ENCODE measurements at regions not wholly inside any gene's neighbourhood (a gene's known extent, or its start where the extent isn't known, plus 50 kb on each side); places are given as distances from the start of the nearest gene placed in this dataset.
"Not testable (repeated sequence)": the region's sequence is repeated elsewhere in the genome, so short reads cannot be mapped to it uniquely, and the experiment has no call there.

GRCh38 chr6:78746457-78746856, 120.9 kb upstream of the IRAK1BP1 start:
- no peak for TF ChIP-seq CTCF (IDR thresholded peaks at IDR 0.05; ENCODE audit: borderline replicate concordance, extremely low read depth, low read length, poor library complexity, severe bottlenecking)
- TF ChIP-seq EZH2 (IDR thresholded peaks at IDR 0.05; ENCODE audit: borderline replicate concordance, low read depth, low read length, severe bottlenecking) = no peak
- Histone ChIP-seq H3K9me3 (ENCODE audit: insufficient read depth, low read length, severe bottlenecking) (peaks cover 42% of the 10 kb centered on the region), H3K27ac (ENCODE audit: low read length) (no peak overlapping the region), H3K4me2 (ENCODE audit: insufficient read depth, low read length) (no peak overlapping the region), H4K20me1 (ENCODE audit: insufficient read depth, low read length) (no peaks in the 10 kb centered on the region), H3K36me3 (ENCODE audit: insufficient read depth, low read length) (no peaks in the 10 kb centered on the region), H3K4me1 (ENCODE audit: insufficient read depth, low read length) (peaks cover 5% of the 10 kb centered on the region; the same call in 1 of the 2 replicates), H3K4me3 (ENCODE audit: low read depth in 1 of 2, low read length in 2 of 2) (no peak overlapping the region), H3K9ac (ENCODE audit: low read depth, low read length) (no peak overlapping the region), H3K27me3 (ENCODE audit: insufficient read depth, low read length, poor library complexity) (no peaks in the 10 kb centered on the region), H2AFZ (ENCODE audit: low read depth, low read length) (no peak overlapping the region), H3K79me2 (ENCODE audit: insufficient read depth, low read length) (no peaks in the 10 kb centered on the region)
- DNase-seq = no peak
- no peak for ATAC-seq (ENCODE audit: insufficient read depth, low read depth)

GRCh38 chr6:78749326-78749725, 118.0 kb upstream of the IRAK1BP1 start:
- no peak overlapping the region for H3K4me2 ChIP-seq (ENCODE audit: insufficient read depth, low read length)
- H3K27me3 ChIP-seq (ENCODE audit: insufficient read depth, low read length, poor library complexity) = no peaks in the 10 kb centered on the region
- no peaks in the 10 kb centered on the region for H3K79me2 ChIP-seq (ENCODE audit: insufficient read depth, low read length)
- no peak for TF ChIP-seq CTCF (IDR thresholded peaks at IDR 0.05; ENCODE audit: borderline replicate concordance, extremely low read depth, low read length, poor library complexity, severe bottlenecking)
- TF ChIP-seq EZH2 (IDR thresholded peaks at IDR 0.05; ENCODE audit: borderline replicate concordance, low read depth, low read length, severe bottlenecking) = no peak
- peaks cover 26% of the 10 kb centered on the region for H3K9me3 ChIP-seq (ENCODE audit: insufficient read depth, low read length, severe bottlenecking)
- DNase-seq = no peak
- peaks cover 5% of the 10 kb centered on the region; the same call in 1 of the 2 replicates for H3K4me1 ChIP-seq (ENCODE audit: insufficient read depth, low read length)
- no peak overlapping the region for H3K9ac ChIP-seq (ENCODE audit: low read depth, low read length)
- H3K27ac ChIP-seq (ENCODE audit: low read length) = no peak overlapping the region
- H4K20me1 ChIP-seq (ENCODE audit: insufficient read depth, low read length) = no peaks in the 10 kb centered on the region
- H2AFZ ChIP-seq (ENCODE audit: low read depth, low read length) = no peak overlapping the region
- H3K4me3 ChIP-seq (ENCODE audit: low read depth in 1 of 2, low read length in 2 of 2) = no peak overlapping the region
- ATAC-seq (ENCODE audit: insufficient read depth, low read depth) = no peak
- H3K36me3 ChIP-seq (ENCODE audit: insufficient read depth, low read length) = no peaks in the 10 kb centered on the region

GRCh38 chr6:78758297-78758798, 109.0 kb upstream of the IRAK1BP1 start:
- H4K20me1 ChIP-seq (ENCODE audit: insufficient read depth, low read length); H2AFZ ChIP-seq (ENCODE audit: low read depth, low read length); H3K4me2 ChIP-seq (ENCODE audit: insufficient read depth, low read length); H3K4me3 ChIP-seq (ENCODE audit: low read depth in 1 of 2, low read length in 2 of 2); DNase-seq; H3K27me3 ChIP-seq (ENCODE audit: insufficient read depth, low read length, poor library complexity); H3K27ac ChIP-seq (ENCODE audit: low read length); H3K79me2 ChIP-seq (ENCODE audit: insufficient read depth, low read length); H3K9ac ChIP-seq (ENCODE audit: low read depth, low read length); H3K4me1 ChIP-seq (ENCODE audit: insufficient read depth, low read length); H3K36me3 ChIP-seq (ENCODE audit: insufficient read depth, low read length); H3K9me3 ChIP-seq (ENCODE audit: insufficient read depth, low read length, severe bottlenecking); ATAC-seq (ENCODE audit: insufficient read depth, low read depth): not testable (repeated sequence)

GRCh38 chr6:78768271-78768670, 99.1 kb upstream of the IRAK1BP1 start:
- no peaks in the 10 kb centered on the region for H3K36me3 ChIP-seq (ENCODE audit: insufficient read depth, low read length)
- H3K79me2 ChIP-seq (ENCODE audit: insufficient read depth, low read length) = no peaks in the 10 kb centered on the region
- no peaks in the 10 kb centered on the region for H3K9me3 ChIP-seq (ENCODE audit: insufficient read depth, low read length, severe bottlenecking)
- H3K27me3 ChIP-seq (ENCODE audit: insufficient read depth, low read length, poor library complexity) = no peaks in the 10 kb centered on the region
- no peak for TF ChIP-seq CTCF (IDR thresholded peaks at IDR 0.05; ENCODE audit: borderline replicate concordance, extremely low read depth, low read length, poor library complexity, severe bottlenecking)
- no peak for TF ChIP-seq EZH2 (IDR thresholded peaks at IDR 0.05; ENCODE audit: borderline replicate concordance, low read depth, low read length, severe bottlenecking)
- no peak overlapping the region for H3K27ac ChIP-seq (ENCODE audit: low read length)
- DNase-seq (no peak), ATAC-seq (ENCODE audit: insufficient read depth, low read depth) (no peak)
- no peaks in the 10 kb centered on the region for H3K4me1 ChIP-seq (ENCODE audit: insufficient read depth, low read length)
- H4K20me1 ChIP-seq (ENCODE audit: insufficient read depth, low read length) = no peaks in the 10 kb centered on the region
- H3K4me2 ChIP-seq (ENCODE audit: insufficient read depth, low read length) = no peak overlapping the region
- H2AFZ ChIP-seq (ENCODE audit: low read depth, low read length) = no peak overlapping the region
- no peak overlapping the region for H3K9ac ChIP-seq (ENCODE audit: low read depth, low read length)
- H3K4me3 ChIP-seq (ENCODE audit: low read depth in 1 of 2, low read length in 2 of 2) = no peak overlapping the region

Data from DND-41 (cell line).